GM21381 (cell line): ENCODE measurements at regions not wholly inside any gene's neighbourhood (a gene's known extent, or its start where the extent isn't known, plus 50 kb on each side); places are given as distances from the start of the nearest gene placed in this dataset.
"Not testable (repeated sequence)": the region's sequence is repeated elsewhere in the genome, so short reads cannot be mapped to it uniquely, and the experiment has no call there.

Experiments
- ATAC-seq: cut with Tn5 transposase; IDR thresholded peaks from one replicate; pipeline ENCODE4 v1.9.1; 2021; ENCODE audit warnings: mild to moderate bottlenecking, moderate library complexity; ENCODE audit not compliant: unreplicated experiment

DNA sequence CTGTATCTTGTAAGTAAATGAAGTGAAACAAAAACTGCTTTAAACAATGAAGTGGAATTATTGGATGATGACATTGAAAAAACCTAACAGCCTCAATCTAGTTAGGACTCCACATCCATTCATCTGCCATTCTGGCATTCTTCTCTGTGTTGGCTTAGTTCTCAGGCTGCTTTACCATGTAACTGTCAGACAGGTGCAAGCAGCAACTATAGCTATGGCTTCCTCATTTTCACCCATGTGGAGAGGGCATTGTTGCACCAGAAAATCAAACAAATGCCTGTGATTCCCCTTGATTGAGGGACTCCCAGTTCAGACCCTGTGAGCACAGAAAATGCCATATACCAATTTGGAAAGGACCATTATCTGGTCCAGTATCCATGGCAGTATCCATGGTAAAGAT, 129.5 kb upstream of the NYAP2 start:
- no peak for ATAC-seq

DNA sequence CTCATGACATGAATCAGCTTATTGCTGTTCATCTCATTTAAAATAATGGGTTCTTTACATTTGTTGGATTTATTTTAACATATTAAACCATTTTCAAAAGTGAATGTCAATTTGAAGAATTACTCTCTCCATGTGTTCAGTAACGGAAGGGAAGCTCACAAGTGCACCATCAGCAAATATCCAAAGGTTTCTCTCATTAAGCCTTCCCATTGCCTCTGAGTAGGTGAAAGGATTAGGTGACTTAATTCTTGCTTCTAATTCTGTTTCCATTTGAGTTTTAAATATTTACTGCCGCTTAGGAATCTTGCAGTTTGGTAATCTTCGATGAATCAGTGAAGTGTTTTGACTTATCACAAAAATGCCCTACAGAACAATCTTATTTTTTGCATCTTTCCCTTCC, 145.1 kb upstream of the NYAP2 start:
- no peak for ATAC-seq

DNA sequence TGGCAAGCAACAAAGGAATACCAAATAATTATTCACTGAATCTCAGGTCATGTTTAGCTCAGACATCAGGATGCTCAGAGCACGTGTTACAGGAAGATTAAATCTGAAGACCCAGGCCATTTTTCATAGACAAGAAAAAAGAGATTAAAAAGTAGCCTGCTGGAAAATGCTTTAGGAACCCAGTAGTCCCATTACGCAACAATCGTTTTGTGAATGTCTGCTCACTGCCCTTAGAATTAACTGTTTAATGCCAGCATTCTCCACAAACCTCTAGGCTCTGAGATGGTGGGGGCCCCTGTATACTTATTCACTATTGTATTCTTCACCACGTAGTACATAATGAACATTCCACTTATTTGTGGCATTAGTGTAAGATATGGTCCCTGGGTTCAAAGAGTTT, 154.6 kb upstream of the NYAP2 start:
- no peak for ATAC-seq

DNA sequence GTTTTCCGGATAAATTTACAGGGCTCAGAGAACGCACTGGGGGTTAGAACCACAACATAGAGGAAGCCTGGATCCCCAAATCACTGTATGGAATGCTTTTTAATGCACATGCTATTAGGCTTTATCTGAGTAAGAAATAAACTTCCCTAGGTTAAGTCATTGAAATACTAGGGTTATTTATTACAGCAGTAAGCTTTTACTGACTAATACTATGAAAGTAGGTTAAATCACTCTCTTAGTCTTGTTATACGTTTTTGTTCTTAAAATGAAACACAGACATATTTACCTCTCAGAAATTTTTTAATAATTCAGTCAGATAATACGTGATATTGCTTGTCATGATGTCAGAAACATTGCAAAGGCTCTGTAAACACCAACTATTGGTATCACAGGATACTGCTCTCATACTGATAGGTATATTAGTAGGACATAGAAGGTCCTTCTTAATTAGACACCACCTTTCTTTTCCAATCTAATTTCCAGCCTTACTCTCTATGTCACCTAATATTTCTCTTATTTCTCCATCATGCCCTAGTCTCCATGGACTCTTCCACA, 162.7 kb upstream of the NYAP2 start:
- ATAC-seq: no peak

DNA sequence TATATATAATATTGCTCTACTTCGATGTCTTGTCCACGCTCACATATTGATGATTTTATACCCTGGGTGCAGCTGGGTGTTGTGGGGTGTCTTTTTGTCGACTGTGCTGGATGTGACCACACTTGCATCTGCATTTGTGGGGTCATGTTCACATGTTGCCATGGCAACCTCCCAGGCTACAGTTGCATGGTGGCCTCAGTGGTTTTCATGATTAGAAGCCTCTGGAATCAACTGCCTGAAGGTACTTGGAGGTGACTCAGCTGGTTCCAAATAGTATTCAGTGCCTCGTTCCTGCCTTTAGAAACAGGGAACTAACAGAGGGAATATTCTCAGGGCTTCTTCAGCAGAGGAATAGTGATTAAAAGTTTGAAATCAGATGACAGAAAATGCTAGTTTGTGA, 166.3 kb upstream of the NYAP2 start:
- no peak for ATAC-seq

DNA sequence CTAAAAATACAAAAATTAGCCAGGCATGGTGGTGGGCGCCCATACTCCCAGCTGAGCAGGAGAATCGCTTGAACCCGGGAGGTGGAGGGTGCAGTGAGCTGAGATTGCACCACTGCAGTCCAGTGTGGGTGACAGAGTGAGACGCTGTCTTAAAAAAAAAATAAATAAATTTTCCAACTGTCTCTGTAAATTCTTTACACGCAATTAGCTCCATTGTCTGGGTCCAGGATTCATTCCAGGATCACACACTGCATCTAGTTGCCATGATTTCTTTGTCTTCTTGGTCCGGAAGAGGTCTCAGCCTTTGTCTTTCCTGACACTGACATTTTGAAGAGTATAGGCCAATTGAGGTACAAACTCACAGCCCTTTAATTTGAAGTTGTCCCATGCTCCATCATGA, 167.6 kb upstream of the NYAP2 start:
- no peak for ATAC-seq

DNA sequence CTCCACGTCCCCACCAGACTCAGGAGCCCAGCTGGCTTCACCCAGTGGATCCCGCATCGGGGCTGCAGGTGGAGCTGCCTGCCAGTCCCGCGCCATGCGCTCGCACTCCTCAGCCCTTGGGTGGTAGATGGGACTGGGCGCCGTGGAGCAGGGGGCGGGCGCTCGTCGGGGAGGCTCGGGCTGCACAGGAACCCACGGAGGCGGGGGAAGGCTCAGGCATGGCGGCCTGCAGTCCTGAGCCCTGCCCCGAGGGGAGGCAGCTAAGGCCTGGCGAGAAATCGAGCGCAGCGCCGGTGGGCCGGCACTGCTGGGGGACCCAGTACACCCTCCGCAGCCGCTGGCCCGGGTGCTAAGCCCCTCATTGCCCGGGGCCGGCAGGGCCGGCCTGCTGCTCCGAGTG, 170.2 kb upstream of the NYAP2 start:
- ATAC-seq: not testable (repeated sequence)

DNA sequence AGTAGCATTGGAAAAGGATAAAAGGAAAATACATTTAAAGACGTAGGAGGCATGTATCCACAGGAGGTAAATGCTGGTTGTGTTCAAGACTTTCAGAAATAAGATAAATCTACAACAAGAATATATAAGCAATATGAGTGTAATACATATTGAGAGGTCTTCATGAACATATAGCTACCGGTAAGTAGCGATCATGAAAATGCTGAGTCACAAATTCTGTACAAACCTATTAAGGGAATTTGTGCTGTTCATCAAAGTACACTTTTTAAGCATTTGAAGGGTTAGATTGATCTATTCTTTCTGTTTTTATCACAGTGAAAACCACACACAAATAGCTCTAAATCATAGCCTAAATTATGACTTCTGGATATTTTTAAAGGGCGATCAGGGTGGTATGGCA, 173.1 kb upstream of the NYAP2 start:
- ATAC-seq: no peak

DNA sequence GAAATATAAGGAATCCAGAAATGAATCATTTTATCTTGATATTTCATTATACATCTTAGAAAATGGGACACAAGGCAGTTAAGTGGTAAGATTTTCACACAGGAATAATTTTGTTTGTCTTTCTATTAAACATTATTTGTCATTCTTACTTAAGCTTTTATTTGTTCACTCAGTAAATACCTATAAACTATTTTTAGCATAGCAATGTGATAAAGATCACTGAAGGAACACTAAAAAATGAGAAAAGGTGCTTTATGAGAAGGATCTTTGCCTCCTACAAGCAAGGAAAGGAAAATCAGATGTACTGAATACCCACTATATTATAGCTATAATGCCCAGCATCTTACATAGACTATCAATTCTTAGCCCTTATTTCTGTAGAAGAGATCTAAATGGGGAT, 176.2 kb upstream of the NYAP2 start:
- ATAC-seq: no peak

DNA sequence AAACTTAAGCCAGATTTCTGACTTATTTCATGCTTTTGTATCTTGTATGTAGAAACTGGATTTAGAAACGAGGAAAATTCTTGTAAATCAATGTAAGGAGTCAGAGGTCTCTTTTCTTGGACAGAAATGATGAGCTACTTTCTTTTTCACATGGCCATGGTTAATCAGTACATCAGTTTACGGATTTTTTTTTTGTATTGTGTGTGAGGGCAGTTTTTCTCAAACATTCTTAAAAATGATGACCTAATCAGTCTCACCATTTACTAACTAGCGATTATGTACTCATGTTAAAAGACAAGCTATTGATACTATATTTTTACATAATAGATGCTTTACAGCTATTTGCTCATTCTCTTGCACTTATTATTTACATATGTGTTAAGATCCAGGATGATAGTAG, 165.2 kb upstream of the DOCK10 start:
- ATAC-seq: no peak

DNA sequence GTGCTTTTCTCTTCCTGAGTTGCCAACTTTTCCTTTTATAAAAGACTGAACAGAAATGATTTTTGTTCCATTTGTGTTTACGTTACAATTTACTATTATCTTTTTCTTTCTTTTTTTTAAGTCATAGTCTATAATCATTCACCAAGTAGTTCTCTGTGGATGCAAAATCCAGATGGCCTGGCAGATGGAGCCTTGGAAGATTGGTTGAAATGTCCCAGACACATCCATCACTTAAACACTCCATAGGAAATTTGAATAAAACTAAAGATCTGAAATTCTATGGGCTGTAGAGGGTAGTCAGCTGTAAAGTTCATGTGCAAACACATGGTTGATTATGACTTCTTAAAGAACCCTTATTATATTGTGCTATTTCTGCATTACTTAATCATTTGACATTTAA, 164.8 kb upstream of the DOCK10 start:
- ATAC-seq: no peak

DNA sequence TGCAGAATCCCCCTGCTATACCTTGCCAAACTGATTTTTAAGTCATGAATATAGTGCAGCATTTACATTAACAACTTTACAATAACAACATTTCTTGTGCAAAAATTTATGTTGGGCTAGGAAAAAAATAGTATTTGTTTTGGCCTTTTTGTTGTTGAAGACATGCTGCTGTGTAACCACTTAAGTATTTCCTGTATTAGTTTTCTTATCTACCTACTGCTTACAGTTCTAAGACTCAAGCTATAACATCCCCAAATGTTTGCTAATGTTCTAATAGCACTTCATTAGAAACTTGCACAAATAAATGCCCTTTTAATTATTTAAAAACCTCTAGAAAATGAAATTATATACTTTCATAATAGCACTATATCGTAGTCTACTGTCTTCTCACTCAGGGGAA, 154.3 kb upstream of the DOCK10 start:
- no peak for ATAC-seq

DNA sequence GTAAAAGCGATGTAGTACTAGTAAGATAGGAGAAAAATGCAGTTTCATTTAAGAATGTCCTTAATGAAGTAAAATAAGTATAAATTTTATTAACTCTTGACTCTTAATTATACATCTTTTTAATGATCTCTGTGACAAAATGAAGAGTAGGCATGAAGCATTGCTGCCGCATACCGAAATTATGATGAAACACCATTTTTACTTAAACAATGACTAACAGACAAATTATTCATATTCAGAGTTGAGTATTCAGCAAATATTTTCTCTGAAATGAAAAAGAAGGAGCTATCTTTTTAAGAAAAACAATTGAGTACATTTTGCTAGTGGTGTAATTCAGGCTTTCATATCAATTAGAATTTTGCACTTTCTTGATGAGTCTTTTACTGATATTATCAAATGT, 150.6 kb upstream of the DOCK10 start:
- ATAC-seq: no peak

DNA sequence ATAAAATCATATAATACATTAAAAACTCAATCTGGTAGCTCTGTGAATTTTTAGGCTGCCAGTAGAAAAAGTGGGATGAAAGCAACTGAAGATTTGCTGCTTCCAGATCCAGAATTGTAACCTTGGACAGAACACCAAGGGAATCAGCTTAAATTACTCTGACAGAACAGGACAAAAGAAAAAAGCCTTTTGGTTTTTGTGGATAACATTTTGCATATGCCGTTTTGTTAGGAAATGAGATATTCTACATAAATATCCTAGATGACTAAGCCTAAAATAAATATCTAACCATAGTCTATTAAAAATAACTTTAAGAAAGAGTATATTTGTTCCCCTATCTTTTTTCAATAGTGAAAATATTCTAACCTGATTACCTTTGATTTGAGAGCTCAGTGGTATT, 148.7 kb upstream of the DOCK10 start:
- ATAC-seq: no peak

DNA sequence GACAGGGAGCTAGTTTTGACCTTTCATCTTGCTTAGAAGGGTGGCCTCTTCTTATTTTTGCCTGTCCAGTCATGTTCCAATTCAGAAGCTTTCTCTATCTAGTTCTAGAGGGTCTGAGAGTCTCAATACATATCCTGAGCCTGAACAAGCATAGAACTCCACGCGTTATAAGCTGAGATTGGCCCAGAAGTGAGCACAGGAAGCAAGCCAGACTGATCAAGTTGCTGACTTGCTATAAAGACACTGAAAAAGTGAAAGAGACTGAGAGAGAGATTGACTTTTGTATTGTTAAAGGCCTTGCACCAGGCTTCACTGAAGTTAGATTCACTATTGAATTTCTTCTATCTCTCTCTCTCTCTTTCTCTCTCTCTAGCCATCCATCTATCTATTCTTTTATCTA, 142.7 kb upstream of the DOCK10 start:
- ATAC-seq: no peak

DNA sequence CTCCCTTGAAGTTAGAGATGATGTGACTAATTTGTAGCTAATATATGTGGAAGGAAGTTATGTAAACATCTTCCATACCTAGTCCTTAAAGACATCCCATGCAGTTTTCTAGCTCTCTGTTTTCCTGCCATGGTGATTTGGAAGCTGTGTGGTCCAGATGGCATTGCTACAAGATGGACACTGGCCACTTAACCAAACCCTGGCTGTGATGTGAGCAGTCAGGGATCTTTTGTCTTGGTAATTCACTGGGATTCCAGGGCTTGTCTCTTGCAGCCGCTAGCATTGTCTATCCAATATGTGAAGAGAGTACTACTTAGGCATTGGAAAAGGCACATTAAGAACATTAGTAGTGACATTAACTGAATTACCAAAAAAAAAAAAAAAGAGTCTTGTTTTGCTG, 139.9 kb upstream of the DOCK10 start:
- no peak for ATAC-seq

DNA sequence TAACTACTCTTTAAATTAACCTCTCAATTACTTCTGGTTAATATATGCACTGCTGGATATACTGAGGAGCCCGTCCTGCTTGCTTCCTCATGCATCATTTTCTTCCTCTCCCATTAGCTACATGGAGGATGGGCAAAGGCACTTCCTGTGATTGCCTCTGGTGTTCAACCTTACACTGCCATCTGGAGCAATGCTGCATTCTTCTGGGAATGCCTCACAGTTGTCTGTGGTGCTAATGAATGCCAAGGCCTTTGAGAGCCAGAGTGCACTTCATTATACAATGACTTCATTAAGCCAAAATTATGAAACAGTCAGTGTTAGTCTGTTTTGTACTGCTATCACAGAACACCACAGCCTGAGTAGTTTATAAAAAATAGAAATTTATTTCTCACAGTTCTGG, 134.8 kb upstream of the DOCK10 start:
- no peak for ATAC-seq

DNA sequence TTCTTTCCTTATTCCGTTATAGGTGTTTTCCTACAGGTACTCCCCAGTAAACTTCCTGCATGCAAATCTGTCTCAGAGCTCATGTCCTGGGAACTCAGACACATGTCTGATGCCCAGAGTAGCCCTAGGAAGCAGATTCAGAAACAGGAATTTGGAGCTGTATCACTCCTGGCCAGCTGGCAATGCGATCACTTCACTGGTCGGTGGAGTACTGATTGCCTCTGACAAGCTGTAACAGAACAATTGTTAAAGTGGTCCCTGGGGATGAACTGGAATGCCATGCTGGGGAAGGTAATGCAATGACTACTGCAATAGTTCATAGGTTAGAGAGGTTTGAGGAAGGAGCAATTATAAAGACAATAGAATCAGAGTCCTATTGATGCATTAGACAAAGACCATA, 131.6 kb upstream of the DOCK10 start:
- no peak for ATAC-seq

DNA sequence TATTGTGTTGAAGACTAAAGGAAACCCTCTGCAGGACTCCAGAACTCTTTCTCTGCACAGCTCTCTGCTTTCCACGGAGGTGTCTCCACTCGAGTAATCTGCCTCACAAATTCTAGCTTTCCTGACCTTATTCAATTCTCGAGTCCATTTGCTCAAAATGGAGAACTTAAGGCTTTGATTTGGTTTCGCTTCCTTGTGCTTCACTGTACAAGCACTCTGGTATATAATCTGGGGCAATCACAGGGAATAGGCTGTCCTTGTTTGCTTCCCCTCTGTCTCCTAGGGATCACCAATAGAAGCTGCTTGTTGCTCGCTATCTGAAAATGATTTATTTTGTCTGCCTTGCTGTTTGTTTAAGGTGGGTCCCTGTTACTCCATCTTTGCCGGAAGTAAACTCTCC, 129.1 kb upstream of the DOCK10 start:
- no peak for ATAC-seq

DNA sequence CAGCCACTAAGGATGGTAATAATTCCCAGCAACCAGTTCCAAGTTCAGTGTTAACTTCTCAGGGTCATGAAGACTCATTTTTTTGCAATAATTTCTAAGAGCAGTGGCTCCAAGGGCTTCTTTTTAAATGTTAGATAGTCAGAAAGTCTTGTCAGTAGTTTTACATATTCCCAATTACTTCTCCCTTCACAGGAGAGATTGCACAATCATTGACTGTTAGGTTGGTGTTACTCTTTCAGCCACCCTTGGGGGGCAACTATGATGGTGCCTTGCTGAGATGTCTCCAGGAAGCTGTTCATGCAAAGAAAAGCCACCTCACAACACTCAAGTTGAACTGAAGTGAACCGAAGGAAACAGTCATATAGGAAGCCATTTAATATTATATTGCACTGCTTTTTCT, 127.9 kb upstream of the DOCK10 start:
- no peak for ATAC-seq

DNA sequence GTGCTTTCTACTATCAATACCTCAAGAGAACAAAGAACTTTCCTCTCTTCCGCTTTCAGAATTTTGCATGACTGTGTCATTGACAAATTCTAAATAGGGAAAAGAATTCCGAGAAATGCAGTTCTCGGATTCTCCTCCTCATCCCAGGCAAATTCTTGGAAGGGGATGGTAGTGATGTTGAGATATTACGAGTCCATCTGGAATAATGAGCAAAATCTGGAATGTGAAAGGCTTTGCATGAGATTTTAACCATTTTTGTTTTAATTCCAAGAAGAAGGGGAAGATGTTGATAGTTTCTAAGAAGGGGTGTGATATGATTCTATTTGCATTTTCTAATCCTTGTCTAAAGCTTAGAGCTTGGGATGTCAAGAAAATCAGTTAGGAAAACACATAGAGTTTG, 127.1 kb upstream of the DOCK10 start:
- ATAC-seq: no peak

DNA sequence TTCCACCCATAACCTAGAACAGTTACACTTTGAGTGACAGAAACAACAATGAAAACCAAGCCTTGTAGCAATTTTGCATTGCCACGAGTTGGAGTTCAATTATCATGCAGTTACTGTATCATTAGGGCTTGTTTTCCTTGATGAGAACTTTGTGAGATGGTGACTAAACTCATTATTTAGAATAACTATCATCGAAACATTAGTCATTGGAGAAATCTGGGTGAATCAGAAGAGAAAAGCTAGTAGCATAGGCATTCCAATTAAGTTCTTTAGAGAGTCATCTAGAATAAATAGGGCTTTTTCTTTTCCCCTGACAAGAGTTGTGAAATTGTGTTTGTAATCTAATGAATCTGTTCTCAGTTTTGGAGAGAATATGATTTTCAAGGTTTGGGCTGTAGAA, 122.8 kb upstream of the DOCK10 start:
- no peak for ATAC-seq

DNA sequence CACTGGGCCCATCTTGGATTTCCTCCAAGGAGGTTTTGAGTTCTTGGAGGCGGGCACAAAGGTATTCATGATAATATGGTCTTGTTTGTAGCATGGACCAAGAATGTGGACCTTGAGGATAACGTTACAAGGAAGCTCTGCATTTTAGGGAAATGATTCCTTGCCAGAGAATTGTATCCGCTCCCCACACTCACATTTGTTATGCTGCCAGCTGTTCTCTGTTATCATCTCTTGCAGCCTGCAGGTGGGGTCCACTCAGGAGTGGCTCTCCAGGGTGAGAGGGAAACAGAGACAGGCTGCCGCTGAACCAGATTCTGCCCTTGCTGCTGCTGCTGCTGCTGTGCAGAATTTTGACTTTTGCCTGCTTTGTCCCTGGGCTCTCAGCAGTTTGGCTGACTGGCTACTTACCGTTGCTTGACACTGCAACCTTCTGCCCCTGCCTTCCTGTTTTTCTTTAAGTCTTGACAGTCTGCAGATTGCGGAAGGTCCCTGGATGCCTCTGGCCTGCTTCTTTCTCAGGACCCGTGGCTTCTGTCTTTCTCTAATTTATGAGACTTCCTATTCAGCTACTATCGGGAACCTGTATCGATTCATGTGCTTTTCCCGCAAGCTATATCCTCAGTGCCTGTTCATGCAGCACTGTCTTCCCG, 122.3 kb upstream of the DOCK10 start:
- no peak for ATAC-seq
